HEK293 (cell line): ENCODE measurements at regions not wholly inside any gene's neighbourhood (a gene's known extent, or its start where the extent isn't known, plus 50 kb on each side); places are given as distances from the start of the nearest gene placed in this dataset.
A peak's percentile ranks its signal among the peaks of the same experiment; 100 is the strongest.

ENCODE experiments used
- CTCF ChIA-PET: fragments of 350-600 bp; formaldehyde crosslinking; extraction: SDS; loops from one replicate; lab custom pipeline; 2021; ENCODE audit warnings: antibody characterized with exemption; lab: Yijun Ruan, JAX
- POLR2A ChIA-PET: fragments of 300-600 bp; formaldehyde crosslinking; extraction: SDS; loops from one replicate; lab custom pipeline; 2020; ENCODE audit warnings: antibody characterized with exemption, inconsistent platforms; lab: Yijun Ruan, JAX
- H3K27ac ChIP-seq: fragments of 200-500 bp; sonication (Bioruptor generic); 2 replicates; pipeline ENCODE4 v1.5.1; 2014; ENCODE audit warnings: low read depth, low read length, control low read depth, inconsistent platforms; ENCODE audit errors: extremely low read depth
- H3K36me3 ChIP-seq, 2 experiments: fragments of 200-500 bp in 1 of 2; sonication (Bioruptor generic) in 1 of 2; 1 replicate in 1 of 2; 2 replicates in 1 of 2; pipeline ENCODE4 v1.5.1; 2014 to 2017; ENCODE audit warnings: inconsistent platforms in 2 of 2, low read length in 2 of 2; ENCODE audit not compliant: control insufficient read depth in 2 of 2, insufficient read depth in 1 of 2
- H3K4me1 ChIP-seq: fragments of 200-500 bp; sonication (Bioruptor generic); 2 replicates; pipeline ENCODE4 v1.5.1; 2014; ENCODE audit warnings: mild to moderate bottlenecking, low read length, inconsistent platforms; ENCODE audit not compliant: control insufficient read depth, insufficient read depth
- H3K4me3 ChIP-seq: 2 replicates; pipeline ENCODE4 v1.5.1; 2011; ENCODE audit warnings: low read depth, mild to moderate bottlenecking, control low read depth, low read length, moderate library complexity
- H3K9me3 ChIP-seq: fragments of 200-500 bp; sonication (Bioruptor generic); 2 replicates; pipeline ENCODE4 v1.5.1; 2014; ENCODE audit warnings: low read depth, low read length, inconsistent platforms; ENCODE audit not compliant: control insufficient read depth, insufficient read depth
- HOXC10 ChIP-seq: sonication (generic); formaldehyde crosslinking; IDR thresholded peaks from 2 replicates; pipeline ENCODE4 v1.8.1; 2023; ENCODE audit warnings: mild to moderate bottlenecking, missing genetic modification reagents
- SALL2 ChIP-seq: fragments of 450-650 bp; formaldehyde crosslinking; IDR thresholded peaks from 2 replicates; pipeline ENCODE4 v1.5.0; 2017; ENCODE audit warnings: missing biosample characterization, mild to moderate bottlenecking, missing genetic modification characterization, borderline replicate concordance
- TCF7L2 ChIP-seq: IDR thresholded peaks from 2 replicates; pipeline ENCODE4 v1.6.1; 2011; ENCODE audit warnings: low read depth, mild to moderate bottlenecking, inconsistent platforms, low read length, moderate library complexity, borderline replicate concordance
- ZIC2 ChIP-seq: fragments of 450-650 bp; formaldehyde crosslinking; IDR thresholded peaks from 2 replicates; pipeline ENCODE4 v1.5.1; 2016; ENCODE audit warnings: missing biosample characterization, missing genetic modification characterization
- ZNF2 ChIP-seq: fragments of 450-650 bp; formaldehyde crosslinking; IDR thresholded peaks from 2 replicates; pipeline ENCODE4 v1.5.1; 2016; ENCODE audit warnings: missing biosample characterization, missing genetic modification characterization
- ZNF23 ChIP-seq: fragments of 450-650 bp; formaldehyde crosslinking; IDR thresholded peaks from 2 replicates; pipeline ENCODE4 v1.5.1; 2016; ENCODE audit warnings: missing biosample characterization, missing genetic modification characterization, borderline replicate concordance
- ZNF324 ChIP-seq: fragments of 450-650 bp; formaldehyde crosslinking; IDR thresholded peaks from 2 replicates; pipeline ENCODE4 v1.5.1; 2016; ENCODE audit warnings: missing biosample characterization, missing genetic modification characterization
- ZNF335 ChIP-seq: fragments of 450-650 bp; formaldehyde crosslinking; conservative IDR thresholded peaks from 2 replicates; pipeline ENCODE4 v1.5.1; 2016; ENCODE audit warnings: missing biosample characterization, missing genetic modification characterization
- ZNF350 ChIP-seq: fragments of 450-650 bp; formaldehyde crosslinking; IDR thresholded peaks from 2 replicates; pipeline ENCODE4 v1.5.0; 2017; ENCODE audit warnings: missing biosample characterization, mild to moderate bottlenecking, missing genetic modification characterization
- ZNF404 ChIP-seq: fragments of 450-650 bp; formaldehyde crosslinking; IDR thresholded peaks from 2 replicates; pipeline ENCODE4 v1.5.1; 2017; ENCODE audit warnings: missing biosample characterization, missing genetic modification characterization
- ZNF560 ChIP-seq: fragments of 450-650 bp; formaldehyde crosslinking; IDR thresholded peaks from 2 replicates; pipeline ENCODE4 v1.5.1; 2017; ENCODE audit warnings: missing biosample characterization, missing genetic modification characterization, borderline replicate concordance
- ZNF596 ChIP-seq: fragments of 450-650 bp; IDR thresholded peaks from 2 replicates; pipeline ENCODE4 v1.5.0; 2018; ENCODE audit warnings: missing biosample characterization, mild to moderate bottlenecking, missing genetic modification characterization, moderate library complexity
- ZNF610 ChIP-seq: fragments of 450-650 bp; formaldehyde crosslinking; IDR thresholded peaks from 2 replicates; pipeline ENCODE4 v1.5.1; 2016; ENCODE audit warnings: missing biosample characterization, missing genetic modification characterization, borderline replicate concordance
- ZNF747 ChIP-seq: fragments of 450-650 bp; formaldehyde crosslinking; IDR thresholded peaks from 2 replicates; pipeline ENCODE4 v1.5.1; 2016; ENCODE audit warnings: missing biosample characterization, missing genetic modification characterization
- ZNF768 ChIP-seq: fragments of 450-650 bp; formaldehyde crosslinking; IDR thresholded peaks from 2 replicates; pipeline ENCODE4 v1.5.1; 2018; ENCODE audit warnings: missing biosample characterization, mild to moderate bottlenecking, missing genetic modification characterization
- ZNF785 ChIP-seq: fragments of 450-650 bp; formaldehyde crosslinking; IDR thresholded peaks from 2 replicates; pipeline ENCODE4 v1.5.1; 2016; ENCODE audit warnings: missing biosample characterization, missing genetic modification characterization
- TF ChIP-seq, protein P1 (sequence below): fragments of 450-650 bp; formaldehyde crosslinking; IDR thresholded peaks from 2 replicates; pipeline ENCODE4 v1.5.1; 2016; ENCODE audit warnings: missing biosample characterization, missing genetic modification characterization
- TF ChIP-seq, protein P2 (sequence below): fragments of 450-650 bp; formaldehyde crosslinking; IDR thresholded peaks from 2 replicates; pipeline ENCODE4 v1.5.1; 2017; ENCODE audit warnings: missing biosample characterization, missing genetic modification characterization
- TF ChIP-seq, protein P3 (sequence below): fragments of 450-650 bp; formaldehyde crosslinking; IDR thresholded peaks from 2 replicates; pipeline ENCODE4 v1.5.1; 2016; ENCODE audit warnings: missing biosample characterization, missing genetic modification characterization
- TF ChIP-seq, protein P4 (sequence below): fragments of 450-650 bp; formaldehyde crosslinking; IDR thresholded peaks from 2 replicates; pipeline ENCODE4 v1.5.1; 2017; ENCODE audit warnings: missing biosample characterization, missing genetic modification characterization
- TF ChIP-seq, protein P5 (sequence below): fragments of 450-650 bp; formaldehyde crosslinking; IDR thresholded peaks from 2 replicates; pipeline ENCODE4 v1.5.1; 2016; ENCODE audit warnings: missing biosample characterization, missing genetic modification characterization

DNA sequence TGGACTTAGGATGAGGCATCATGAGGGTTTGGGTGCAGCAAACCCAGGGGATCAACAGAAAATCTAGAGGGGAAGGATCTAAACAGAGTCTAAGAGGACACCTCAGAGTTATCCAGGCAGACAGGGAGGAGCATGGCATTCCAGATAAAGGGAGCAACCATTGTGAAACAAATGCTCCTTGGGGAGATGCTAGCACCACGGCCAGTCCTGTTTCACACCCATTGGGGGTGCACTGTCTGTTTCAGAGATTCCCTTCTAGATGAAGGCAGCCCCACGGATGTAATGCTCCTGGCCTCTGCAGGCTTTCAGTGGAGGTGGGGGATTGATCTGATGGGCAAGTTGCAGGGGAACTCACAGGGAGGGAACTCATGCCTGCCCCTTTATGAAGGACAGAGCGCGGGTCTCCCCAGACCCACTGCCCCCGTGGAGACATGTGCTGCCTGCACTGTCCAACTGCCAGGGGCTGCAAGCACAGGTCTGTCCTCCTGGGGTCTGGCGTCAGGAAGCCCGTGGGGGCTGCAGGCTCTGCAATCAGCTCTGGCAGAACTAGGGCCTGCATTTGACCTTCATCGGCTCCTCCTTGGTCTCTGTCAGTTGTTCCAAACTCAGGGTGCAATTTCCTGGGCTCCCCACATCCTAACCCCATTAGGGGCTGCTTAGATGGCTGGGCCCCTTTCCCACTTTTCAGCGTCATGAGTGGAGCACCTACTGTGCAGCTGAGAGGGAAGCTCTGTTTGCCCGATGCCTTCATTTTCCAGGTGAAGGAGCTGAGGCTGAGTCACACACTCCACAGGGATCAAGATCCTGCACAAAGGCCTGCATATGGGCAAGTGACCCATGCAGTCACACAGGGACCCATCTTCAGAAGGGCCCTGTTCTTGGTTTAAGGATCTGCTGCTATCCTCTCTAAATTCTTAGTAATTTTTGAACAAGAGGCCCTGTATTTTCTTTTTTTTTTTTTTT lies 163.4 kb downstream of the ARL4C start:
- POLR2A ChIA-PET, result interaction anchor here (0.7 to 1.7 kb wide), 2 partner anchors 163 to 168 kb away, joined by 3 to 6 read pairs; partner anchors contain the start of gene ARL4C
- Histone ChIP-seq H3K4me1 (no peaks in the 10 kb centered on the region), H3K27ac (no peak overlapping the region), H3K9me3 (no peaks in the 10 kb centered on the region), H3K36me3 (no peaks in the 10 kb centered on the region), H3K4me3 (no peak overlapping the region)
- CTCF ChIA-PET, result no interaction called here
- TF ChIP-seq ZNF23 (tag by site-specific recombination), result no peak
- TF ChIP-seq ZIC2 (tag by site-specific recombination), result 0 out of 2 replicates have a peak, but pooled peaks have one; percentile 23

DNA sequence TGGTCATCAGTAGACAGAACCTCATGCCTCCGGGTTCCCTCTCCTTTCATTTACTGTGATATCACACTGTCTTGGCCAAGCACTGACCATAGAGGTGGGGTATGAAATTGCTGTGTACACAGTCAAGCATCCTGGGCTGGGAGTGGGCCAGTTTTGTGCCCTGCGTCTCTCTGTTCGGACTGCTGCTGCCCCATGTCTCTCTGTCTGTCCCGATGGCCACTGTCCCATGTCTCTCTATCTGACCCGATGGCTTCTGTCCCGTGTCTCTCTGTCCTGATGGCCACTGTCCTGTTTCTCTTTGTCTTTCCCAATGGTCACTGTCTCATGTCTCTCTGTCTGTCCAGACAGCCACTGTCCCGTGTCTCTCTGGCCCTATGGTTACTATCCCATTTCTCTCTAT lies 164.9 kb downstream of the ARL4C start:
- Histone ChIP-seq H3K9me3 (no peaks in the 10 kb centered on the region), H3K27ac (no peak overlapping the region), H3K36me3 (no peaks in the 10 kb centered on the region), H3K4me1 (no peaks in the 10 kb centered on the region), H3K4me3 (no peak overlapping the region)
- CTCF ChIA-PET, result no interaction called here
- TF ChIP-seq ZNF404 (tag by site-specific recombination) (no peak), ZNF596 (tag by site-specific recombination) (no peak), HOXC10 (no peak), ZNF350 (tag by site-specific recombination) (no peak), ZNF768 (tag by site-specific recombination) (no peak), ZNF324 (tag by site-specific recombination) (no peak), ZNF2 (tag by site-specific recombination) (no peak), TCF7L2 (no peak)
- TF ChIP-seq, protein P1, sequence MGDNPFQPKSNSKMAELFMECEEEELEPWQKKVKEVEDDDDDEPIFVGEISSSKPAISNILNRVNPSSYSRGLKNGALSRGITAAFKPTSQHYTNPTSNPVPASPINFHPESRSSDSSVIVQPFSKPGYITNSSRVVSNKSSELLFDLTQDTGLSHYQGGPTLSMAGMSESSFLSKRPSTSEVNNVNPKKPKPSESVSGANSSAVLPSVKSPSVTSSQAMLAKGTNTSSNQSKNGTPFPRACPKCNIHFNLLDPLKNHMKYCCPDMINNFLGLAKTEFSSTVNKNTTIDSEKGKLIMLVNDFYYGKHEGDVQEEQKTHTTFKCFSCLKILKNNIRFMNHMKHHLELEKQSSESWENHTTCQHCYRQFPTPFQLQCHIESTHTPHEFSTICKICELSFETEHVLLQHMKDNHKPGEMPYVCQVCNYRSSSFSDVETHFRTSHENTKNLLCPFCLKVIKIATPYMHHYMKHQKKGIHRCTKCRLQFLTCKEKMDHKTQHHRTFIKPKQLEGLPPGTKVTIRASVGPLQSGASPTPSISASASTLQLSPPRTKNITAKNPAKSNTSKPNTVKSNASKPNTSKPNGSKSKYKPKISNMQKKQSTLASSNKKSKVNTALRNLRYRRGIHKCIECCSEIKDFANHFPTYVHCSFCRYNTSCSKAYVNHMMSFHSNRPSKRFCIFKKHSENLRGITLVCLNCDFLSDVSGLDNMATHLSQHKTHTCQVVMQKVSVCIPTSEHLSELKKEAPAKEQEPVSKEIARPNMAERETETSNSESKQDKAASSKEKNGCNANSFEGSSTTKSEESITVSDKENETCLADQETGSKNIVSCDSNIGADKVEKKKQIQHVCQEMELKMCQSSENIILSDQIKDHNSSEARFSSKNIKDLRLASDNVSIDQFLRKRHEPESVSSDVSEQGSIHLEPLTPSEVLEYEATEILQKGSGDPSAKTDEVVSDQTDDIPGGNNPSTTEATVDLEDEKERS (tag by site-specific recombination), result no peak
- TF ChIP-seq, protein P2, sequence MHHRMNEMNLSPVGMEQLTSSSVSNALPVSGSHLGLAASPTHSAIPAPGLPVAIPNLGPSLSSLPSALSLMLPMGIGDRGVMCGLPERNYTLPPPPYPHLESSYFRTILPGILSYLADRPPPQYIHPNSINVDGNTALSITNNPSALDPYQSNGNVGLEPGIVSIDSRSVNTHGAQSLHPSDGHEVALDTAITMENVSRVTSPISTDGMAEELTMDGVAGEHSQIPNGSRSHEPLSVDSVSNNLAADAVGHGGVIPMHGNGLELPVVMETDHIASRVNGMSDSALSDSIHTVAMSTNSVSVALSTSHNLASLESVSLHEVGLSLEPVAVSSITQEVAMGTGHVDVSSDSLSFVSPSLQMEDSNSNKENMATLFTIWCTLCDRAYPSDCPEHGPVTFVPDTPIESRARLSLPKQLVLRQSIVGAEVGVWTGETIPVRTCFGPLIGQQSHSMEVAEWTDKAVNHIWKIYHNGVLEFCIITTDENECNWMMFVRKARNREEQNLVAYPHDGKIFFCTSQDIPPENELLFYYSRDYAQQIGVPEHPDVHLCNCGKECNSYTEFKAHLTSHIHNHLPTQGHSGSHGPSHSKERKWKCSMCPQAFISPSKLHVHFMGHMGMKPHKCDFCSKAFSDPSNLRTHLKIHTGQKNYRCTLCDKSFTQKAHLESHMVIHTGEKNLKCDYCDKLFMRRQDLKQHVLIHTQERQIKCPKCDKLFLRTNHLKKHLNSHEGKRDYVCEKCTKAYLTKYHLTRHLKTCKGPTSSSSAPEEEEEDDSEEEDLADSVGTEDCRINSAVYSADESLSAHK, result no peak
- POLR2A ChIA-PET, result no interaction called here

DNA sequence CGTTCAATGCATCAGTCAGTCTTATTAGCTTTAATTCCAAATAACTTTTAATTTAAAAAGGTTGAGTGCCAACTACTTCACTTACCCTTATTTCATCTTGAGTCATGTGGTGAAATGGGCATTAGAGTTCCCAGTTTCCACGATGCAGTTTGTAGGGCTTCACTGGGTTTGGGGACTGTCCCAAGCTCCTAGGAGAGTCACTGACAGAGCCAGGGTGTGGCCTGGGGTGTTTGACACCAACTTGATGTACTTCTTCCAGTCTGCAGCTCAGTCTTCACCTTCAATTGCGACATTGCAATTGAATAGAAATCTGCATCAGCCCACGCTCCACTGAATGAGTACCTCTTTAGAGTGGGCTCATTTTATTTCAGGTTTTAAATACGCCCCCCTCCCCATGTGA lies 165.3 kb downstream of the ARL4C start:
- POLR2A ChIA-PET, result no interaction called here
- H3K36me3 ChIP-seq, result no peaks in the 10 kb centered on the region
- TF ChIP-seq ZNF747 (tag by site-specific recombination), result no peak
- no peak for TF ChIP-seq SALL2
- TF ChIP-seq, protein P3, sequence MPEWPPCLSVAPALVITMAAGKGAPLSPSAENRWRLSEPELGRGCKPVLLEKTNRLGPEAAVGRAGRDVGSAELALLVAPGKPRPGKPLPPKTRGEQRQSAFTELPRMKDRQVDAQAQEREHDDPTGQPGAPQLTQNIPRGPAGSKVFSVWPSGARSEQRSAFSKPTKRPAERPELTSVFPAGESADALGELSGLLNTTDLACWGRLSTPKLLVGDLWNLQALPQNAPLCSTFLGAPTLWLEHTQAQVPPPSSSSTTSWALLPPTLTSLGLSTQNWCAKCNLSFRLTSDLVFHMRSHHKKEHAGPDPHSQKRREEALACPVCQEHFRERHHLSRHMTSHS, result no peak
- TF ChIP-seq ZNF785, result no peak
- TF ChIP-seq ZNF610 (tag by site-specific recombination), result no peak
- no peak for TF ChIP-seq ZNF560
- TF ChIP-seq, protein P4, sequence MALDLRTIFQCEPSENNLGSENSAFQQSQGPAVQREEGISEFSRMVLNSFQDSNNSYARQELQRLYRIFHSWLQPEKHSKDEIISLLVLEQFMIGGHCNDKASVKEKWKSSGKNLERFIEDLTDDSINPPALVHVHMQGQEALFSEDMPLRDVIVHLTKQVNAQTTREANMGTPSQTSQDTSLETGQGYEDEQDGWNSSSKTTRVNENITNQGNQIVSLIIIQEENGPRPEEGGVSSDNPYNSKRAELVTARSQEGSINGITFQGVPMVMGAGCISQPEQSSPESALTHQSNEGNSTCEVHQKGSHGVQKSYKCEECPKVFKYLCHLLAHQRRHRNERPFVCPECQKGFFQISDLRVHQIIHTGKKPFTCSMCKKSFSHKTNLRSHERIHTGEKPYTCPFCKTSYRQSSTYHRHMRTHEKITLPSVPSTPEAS (tag by site-specific recombination), result no peak
- TF ChIP-seq, protein P5, sequence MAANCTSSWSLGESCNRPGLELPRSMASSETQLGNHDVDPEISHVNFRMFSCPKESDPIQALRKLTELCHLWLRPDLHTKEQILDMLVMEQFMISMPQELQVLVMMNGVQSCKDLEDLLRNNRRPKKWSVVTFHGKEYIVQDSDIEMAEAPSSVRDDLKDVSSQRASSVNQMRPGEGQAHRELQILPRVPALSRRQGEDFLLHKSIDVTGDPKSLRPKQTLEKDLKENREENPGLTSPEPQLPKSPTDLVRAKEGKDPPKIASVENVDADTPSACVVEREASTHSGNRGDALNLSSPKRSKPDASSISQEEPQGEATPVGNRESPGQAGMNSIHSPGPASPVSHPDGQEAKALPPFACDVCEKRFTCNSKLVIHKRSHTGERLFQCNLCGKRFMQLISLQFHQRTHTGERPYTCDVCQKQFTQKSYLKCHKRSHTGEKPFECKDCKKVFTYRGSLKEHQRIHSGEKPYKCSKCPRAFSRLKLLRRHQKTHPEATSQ (tag by site-specific recombination), result no peak
- no peak for TF ChIP-seq ZNF768 (tag by site-specific recombination)
- no peak for TF ChIP-seq ZNF335 (tag by site-specific recombination)
- no peak for TF ChIP-seq TCF7L2

More for the DNA sequence above, 165.3 kb downstream of the ARL4C start:
- CTCF ChIA-PET, result no interaction called here
- H3K27ac ChIP-seq, result no peak overlapping the region
- no peaks in the 10 kb centered on the region for H3K9me3 ChIP-seq
- no peak overlapping the region for H3K4me3 ChIP-seq
- H3K4me1 ChIP-seq, result no peaks in the 10 kb centered on the region
